GM12878 (cell line): ENCODE measurements at regions not wholly inside any gene's neighbourhood (a gene's known extent, or its start where the extent isn't known, plus 50 kb on each side); places are given as distances from the start of the nearest gene placed in this dataset.

Experiments used
- BHLHE40 ChIP-seq, 2 experiments: fragments of 450-650 bp in 1 of 2; IDR thresholded peaks; 2 replicates each; pipeline ENCODE4 v1.6.1; 2011 to 2017; ENCODE audit warnings: low read depth in 2 of 2, borderline replicate concordance in 1 of 2, improper control_type of control experiment in 1 of 2, low read length in 1 of 2, mild to moderate bottlenecking in 1 of 2
- CTCF ChIP-seq, 3 experiments: IDR thresholded peaks in 2 of 3; conservative IDR thresholded peaks in 1 of 3; 2 replicates each; pipeline ENCODE4 v1.5.1; 2011; ENCODE audit warnings: low read depth in 3 of 3, low read length in 3 of 3, mild to moderate bottlenecking in 3 of 3, control low read depth in 2 of 3, moderate library complexity in 2 of 3, inconsistent platforms in 1 of 3, mixed read lengths in 1 of 3; ENCODE audit not compliant: control insufficient read depth in 2 of 3, insufficient read depth in 1 of 3; ENCODE audit errors: extremely low read depth in 1 of 3
- HCFC1 ChIP-seq: fragments of 150-350 bp; IDR thresholded peaks from 2 replicates; pipeline ENCODE4 v1.6.1; 2014; ENCODE audit warnings: low read length
- IRF4 ChIP-seq: IDR thresholded peaks from 2 replicates; pipeline ENCODE4 v1.6.1; 2011; ENCODE audit warnings: low read depth, low read length
- PML ChIP-seq: IDR thresholded peaks from 2 replicates; pipeline ENCODE4 v1.6.1; 2012; ENCODE audit warnings: low read length, inconsistent platforms
- POLR2A ChIP-seq: IDR thresholded peaks from 2 replicates; pipeline ENCODE4 v1.6.1; 2011; ENCODE audit warnings: low read depth, mild to moderate bottlenecking, low read length
- POLR2AphosphoS5 ChIP-seq: IDR thresholded peaks from 2 replicates; pipeline ENCODE4 v1.6.1; 2011; ENCODE audit warnings: mild to moderate bottlenecking, low read length, inconsistent platforms
- SUZ12 ChIP-seq: fragments of 200-600 bp; sonication (generic); IDR thresholded peaks from one replicate; pipeline ENCODE4 v1.6.1; 2018; ENCODE audit warnings: antibody characterized with exemption, mild to moderate bottlenecking; ENCODE audit not compliant: unreplicated experiment
- TF ChIP-seq, protein P1 (sequence below): IDR thresholded peaks from 2 replicates; pipeline ENCODE4 v1.6.1; 2011; ENCODE audit warnings: low read depth, low read length, improper control_type of control experiment, borderline replicate concordance

DNA sequence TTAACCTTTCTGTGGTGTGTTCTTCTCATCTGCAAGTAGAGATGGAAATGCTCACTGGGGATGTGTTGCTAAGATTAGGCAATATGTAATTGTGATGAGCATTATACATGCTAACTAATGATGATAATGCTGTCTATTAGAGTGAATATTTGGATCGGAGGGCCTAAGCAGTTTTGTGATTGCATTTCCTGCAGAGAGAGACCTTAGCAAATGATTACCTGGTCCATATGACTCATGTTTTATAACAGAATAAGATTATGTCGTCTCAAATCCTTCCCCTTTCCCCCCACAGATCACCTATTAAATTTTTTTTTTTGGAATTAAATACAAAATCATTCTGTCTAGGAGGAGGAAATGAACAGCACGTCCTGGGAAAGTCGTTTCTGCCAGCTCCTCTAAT, 82.7 kb downstream of the IZUMO3 start:
- TF ChIP-seq POLR2A (no peak), CTCF (IDR thresholded peaks at IDR 0.05 in 2 of 3, conservative IDR thresholded peaks at IDR 0.05 in 1 of 3; ENCODE audit: control insufficient read depth in 2 of 3, extremely low read depth in 1 of 3, insufficient read depth in 1 of 3, low read depth in 3 of 3, low read length in 3 of 3) (no peak), HCFC1 (no peak), PML (no peak), POLR2AphosphoS5 (no peak), SUZ12 (no peak), BHLHE40 (IDR thresholded peaks at IDR 0.05; ENCODE audit: borderline replicate concordance in 1 of 2, low read depth in 2 of 2, low read length in 1 of 2) (no peak), IRF4 (no peak)
- TF ChIP-seq, protein P1, sequence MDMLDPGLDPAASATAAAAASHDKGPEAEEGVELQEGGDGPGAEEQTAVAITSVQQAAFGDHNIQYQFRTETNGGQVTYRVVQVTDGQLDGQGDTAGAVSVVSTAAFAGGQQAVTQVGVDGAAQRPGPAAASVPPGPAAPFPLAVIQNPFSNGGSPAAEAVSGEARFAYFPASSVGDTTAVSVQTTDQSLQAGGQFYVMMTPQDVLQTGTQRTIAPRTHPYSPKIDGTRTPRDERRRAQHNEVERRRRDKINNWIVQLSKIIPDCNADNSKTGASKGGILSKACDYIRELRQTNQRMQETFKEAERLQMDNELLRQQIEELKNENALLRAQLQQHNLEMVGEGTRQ = no peak
